ENCODE measurements at regions not wholly inside any gene's neighbourhood (a gene's known extent, or its start where the extent isn't known, plus 50 kb on each side); places are given as distances from the start of the nearest gene placed in this dataset.

DNA sequence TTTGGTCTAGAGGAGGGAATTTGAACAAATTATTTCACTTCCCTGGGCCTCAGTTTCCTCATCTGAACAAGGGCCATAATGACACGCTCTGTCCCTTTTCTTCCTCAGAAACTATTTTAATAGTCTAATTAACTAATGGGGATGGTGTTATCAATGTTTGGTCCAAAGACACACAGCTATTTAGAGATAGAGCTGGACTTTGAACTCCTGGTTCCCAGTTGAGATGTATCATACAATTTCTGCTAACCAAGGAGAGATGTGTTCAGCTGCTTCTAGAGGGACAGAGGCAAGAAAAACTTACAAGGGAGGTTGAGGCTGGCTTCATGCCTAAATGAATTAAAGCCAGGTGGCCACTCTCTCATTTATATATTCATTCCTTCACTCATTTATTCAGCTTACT lies 90.6 kb upstream of the CLINT1 start:
- TF ChIP-seq EZH2 (IDR thresholded peaks at IDR 0.05; ENCODE audit: insufficient read depth, poor library complexity, severe bottlenecking) (no peak), EZH2phosphoT487 (IDR thresholded peaks at IDR 0.05; ENCODE audit: insufficient read depth, low read depth) (no peak)

Data from GM23248 (cell line).